ENCODE measurements at regions not wholly inside any gene's neighbourhood (a gene's known extent, or its start where the extent isn't known, plus 50 kb on each side); places are given as distances from the start of the nearest gene placed in this dataset.

- WGBS (ENCODE audit: low lambda C conversion rate, missing lambda C conversion rate), result 41% methylated on average over 3 of the region's 3 CpGs
- H3K4me3 ChIP-seq, result no peak overlapping the region
- H3K79me2 ChIP-seq, result no peaks in the 10 kb centered on the region
- TF ChIP-seq EZH2phosphoT487 (IDR thresholded peaks at IDR 0.05; ENCODE audit: low read depth, severe bottlenecking, unreplicated experiment), result no peak
- TF ChIP-seq, protein P1, sequence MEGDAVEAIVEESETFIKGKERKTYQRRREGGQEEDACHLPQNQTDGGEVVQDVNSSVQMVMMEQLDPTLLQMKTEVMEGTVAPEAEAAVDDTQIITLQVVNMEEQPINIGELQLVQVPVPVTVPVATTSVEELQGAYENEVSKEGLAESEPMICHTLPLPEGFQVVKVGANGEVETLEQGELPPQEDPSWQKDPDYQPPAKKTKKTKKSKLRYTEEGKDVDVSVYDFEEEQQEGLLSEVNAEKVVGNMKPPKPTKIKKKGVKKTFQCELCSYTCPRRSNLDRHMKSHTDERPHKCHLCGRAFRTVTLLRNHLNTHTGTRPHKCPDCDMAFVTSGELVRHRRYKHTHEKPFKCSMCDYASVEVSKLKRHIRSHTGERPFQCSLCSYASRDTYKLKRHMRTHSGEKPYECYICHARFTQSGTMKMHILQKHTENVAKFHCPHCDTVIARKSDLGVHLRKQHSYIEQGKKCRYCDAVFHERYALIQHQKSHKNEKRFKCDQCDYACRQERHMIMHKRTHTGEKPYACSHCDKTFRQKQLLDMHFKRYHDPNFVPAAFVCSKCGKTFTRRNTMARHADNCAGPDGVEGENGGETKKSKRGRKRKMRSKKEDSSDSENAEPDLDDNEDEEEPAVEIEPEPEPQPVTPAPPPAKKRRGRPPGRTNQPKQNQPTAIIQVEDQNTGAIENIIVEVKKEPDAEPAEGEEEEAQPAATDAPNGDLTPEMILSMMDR (IDR thresholded peaks at IDR 0.05; ENCODE audit: poor library complexity), result no peak
- no peak for TF ChIP-seq EZH2 (IDR thresholded peaks at IDR 0.05; ENCODE audit: borderline replicate concordance)
- no peak overlapping the region for H3K4me2 ChIP-seq
- H3K4me1 ChIP-seq (ENCODE audit: insufficient read depth), result no peaks in the 10 kb centered on the region
- H4K20me1 ChIP-seq (ENCODE audit: insufficient read depth, poor library complexity, severe bottlenecking), result no peaks in the 10 kb centered on the region
- peak; percentile 22 for DNase-seq (ENCODE audit: low spot score)
- no peaks in the 10 kb centered on the region for H3K9me3 ChIP-seq (ENCODE audit: low read depth)
- no peak overlapping the region for H2AFZ ChIP-seq
- no peaks in the 10 kb centered on the region for H3K9me2 ChIP-seq (replicated peaks; ENCODE audit: insufficient read depth)
- H3K27ac ChIP-seq, result no peak overlapping the region
- no peaks in the 10 kb centered on the region for H3K27me3 ChIP-seq
- H3K36me3 ChIP-seq (replicated peaks; ENCODE audit: insufficient read depth, low read depth), result no peaks in the 10 kb centered on the region
These were observed 433.5 kb upstream of the PPP2R3A start for GRCh38 chr3:135532021-135532420.

DNA sequence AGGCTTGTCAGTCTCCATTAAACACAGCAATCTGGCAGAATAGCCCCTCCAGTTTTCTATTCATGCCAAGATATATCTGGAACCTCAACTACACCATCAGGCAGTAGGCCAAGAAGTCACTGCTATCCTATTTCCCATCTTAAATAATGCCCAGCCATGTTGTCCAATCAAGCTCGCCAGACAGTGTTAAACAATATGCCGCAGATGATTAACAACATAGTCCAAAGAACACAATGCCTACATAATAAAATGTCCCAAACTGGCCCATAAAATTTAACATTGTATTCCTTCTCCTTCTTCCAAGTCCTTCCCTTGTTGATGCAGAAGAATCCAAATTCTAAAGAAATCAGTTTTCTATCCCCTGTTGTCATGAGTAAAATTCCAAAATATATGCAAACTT lies 427.4 kb upstream of the PPP2R3A start:
- H4K20me1 ChIP-seq (ENCODE audit: insufficient read depth, poor library complexity, severe bottlenecking), result no peaks in the 10 kb centered on the region
- H3K79me2 ChIP-seq, result no peaks in the 10 kb centered on the region
- 79% methylated on average over 2 of the region's 2 CpGs for WGBS (ENCODE audit: low lambda C conversion rate, missing lambda C conversion rate)
- H3K4me3 ChIP-seq, result no peak overlapping the region
- no peak for DNase-seq (ENCODE audit: low spot score)
- no peak overlapping the region for H3K4me2 ChIP-seq
- no peak for TF ChIP-seq EZH2 (IDR thresholded peaks at IDR 0.05; ENCODE audit: borderline replicate concordance)
- TF ChIP-seq EZH2phosphoT487 (IDR thresholded peaks at IDR 0.05; ENCODE audit: low read depth, severe bottlenecking, unreplicated experiment), result no peak
- TF ChIP-seq, protein P1 (IDR thresholded peaks at IDR 0.05; ENCODE audit: poor library complexity), result no peak
- H3K9me2 ChIP-seq (replicated peaks; ENCODE audit: insufficient read depth), result no peaks in the 10 kb centered on the region
- no peak overlapping the region for H2AFZ ChIP-seq
- H3K9me3 ChIP-seq (ENCODE audit: low read depth), result no peaks in the 10 kb centered on the region
- no peaks in the 10 kb centered on the region for H3K36me3 ChIP-seq (replicated peaks; ENCODE audit: insufficient read depth, low read depth)
- H3K27me3 ChIP-seq, result no peaks in the 10 kb centered on the region
- H3K27ac ChIP-seq, result no peak overlapping the region
- no peaks in the 10 kb centered on the region for H3K4me1 ChIP-seq (ENCODE audit: insufficient read depth)

- H3K4me1 ChIP-seq (ENCODE audit: insufficient read depth), result no peaks in the 10 kb centered on the region
- no peak overlapping the region for H3K27ac ChIP-seq
- no peaks in the 10 kb centered on the region for H3K9me3 ChIP-seq (ENCODE audit: low read depth)
- H3K79me2 ChIP-seq, result no peaks in the 10 kb centered on the region
- H3K9me2 ChIP-seq (replicated peaks; ENCODE audit: insufficient read depth), result no peaks in the 10 kb centered on the region
- TF ChIP-seq, protein P1 (IDR thresholded peaks at IDR 0.05; ENCODE audit: poor library complexity), result no peak
- TF ChIP-seq EZH2phosphoT487 (IDR thresholded peaks at IDR 0.05; ENCODE audit: low read depth, severe bottlenecking, unreplicated experiment) (no peak), EZH2 (IDR thresholded peaks at IDR 0.05; ENCODE audit: borderline replicate concordance) (no peak)
- H2AFZ ChIP-seq, result no peak overlapping the region
- no peaks in the 10 kb centered on the region for H3K36me3 ChIP-seq (replicated peaks; ENCODE audit: insufficient read depth, low read depth)
- H3K4me3 ChIP-seq, result no peak overlapping the region
- no peaks in the 10 kb centered on the region for H4K20me1 ChIP-seq (ENCODE audit: insufficient read depth, poor library complexity, severe bottlenecking)
- no peak overlapping the region for H3K4me2 ChIP-seq
- H3K27me3 ChIP-seq, result no peaks in the 10 kb centered on the region
- DNase-seq (ENCODE audit: low spot score), result no peak
- 73% methylated on average over 4 of the region's 4 CpGs for WGBS (ENCODE audit: low lambda C conversion rate, missing lambda C conversion rate)
These were observed 426.2 kb upstream of the PPP2R3A start for GRCh38 chr3:135539351-135539750.

GRCh38 chr3:135539854-135540253 lies 425.7 kb upstream of the PPP2R3A start:
- Histone ChIP-seq H3K4me1 (ENCODE audit: insufficient read depth) (no peaks in the 10 kb centered on the region), H3K36me3 (replicated peaks; ENCODE audit: insufficient read depth, low read depth) (no peaks in the 10 kb centered on the region), H3K9me3 (ENCODE audit: low read depth) (no peaks in the 10 kb centered on the region), H2AFZ (no peak overlapping the region), H3K4me3 (no peak overlapping the region), H3K79me2 (no peaks in the 10 kb centered on the region), H3K27me3 (no peaks in the 10 kb centered on the region), H3K27ac (no peak overlapping the region), H3K9me2 (replicated peaks; ENCODE audit: insufficient read depth) (no peaks in the 10 kb centered on the region), H4K20me1 (ENCODE audit: insufficient read depth, poor library complexity, severe bottlenecking) (no peaks in the 10 kb centered on the region), H3K4me2 (no peak overlapping the region)
- no peak for DNase-seq (ENCODE audit: low spot score)
- WGBS (ENCODE audit: low lambda C conversion rate, missing lambda C conversion rate), result 93% methylated on average over 3 of the region's 3 CpGs
- TF ChIP-seq EZH2phosphoT487 (IDR thresholded peaks at IDR 0.05; ENCODE audit: low read depth, severe bottlenecking, unreplicated experiment), result no peak
- TF ChIP-seq, protein P1 (IDR thresholded peaks at IDR 0.05; ENCODE audit: poor library complexity), result no peak
- no peak for TF ChIP-seq EZH2 (IDR thresholded peaks at IDR 0.05; ENCODE audit: borderline replicate concordance)
